Prostate gland (tissue), 2 donors: ENCODE measurements at regions not wholly inside any gene's neighbourhood (a gene's known extent, or its start where the extent isn't known, plus 50 kb on each side); places are given as distances from the start of the nearest gene placed in this dataset.

ENCODE experiments used
- CTCF ChIP-seq, 4 experiments: fragments of 200-600 bp in 2 of 4; fragments of 450-650 bp in 2 of 4; sonication (generic) in 2 of 4; IDR thresholded peaks; 1 replicate in 3 of 4; 2 replicates in 1 of 4; pipeline ENCODE4 v1.5.1; 2016 to 2019; ENCODE audit warnings: antibody characterized with exemption in 4 of 4, mild to moderate bottlenecking in 2 of 4, moderate library complexity in 2 of 4
- POLR2AphosphoS5 ChIP-seq: sonication (generic); formaldehyde crosslinking; IDR thresholded peaks from one replicate; pipeline ENCODE4 v1.6.1; 2017; ENCODE audit warnings: antibody characterized with exemption

GRCh38 chr10:88115407-88115806, 252.0 kb downstream of the PTEN start:
- TF ChIP-seq CTCF (IDR thresholded peaks at IDR 0.05): no peak
- no peak for TF ChIP-seq POLR2AphosphoS5
